Suprapubic skin (tissue), 3 donors: ENCODE measurements at regions not wholly inside any gene's neighbourhood (a gene's known extent, or its start where the extent isn't known, plus 50 kb on each side); places are given as distances from the start of the nearest gene placed in this dataset.

Experiments
- CTCF ChIP-seq, 2 donors: fragments of 200-600 bp in 1 of 2; fragments of 450-650 bp in 1 of 2; sonication (generic) in 1 of 2; IDR thresholded peaks; one replicate each; pipeline ENCODE4 v1.5.1; 2016 to 2019; ENCODE audit warnings: antibody characterized with exemption in 2 of 2, mild to moderate bottlenecking in 1 of 2, moderate library complexity in 1 of 2
- POLR2A ChIP-seq, 2 donors: fragments of 450-650 bp; IDR thresholded peaks; one replicate each; pipeline ENCODE4 v1.6.1; 2017; ENCODE audit warnings: antibody characterized with exemption in 2 of 2, mild to moderate bottlenecking in 2 of 2, moderate library complexity in 2 of 2

DNA sequence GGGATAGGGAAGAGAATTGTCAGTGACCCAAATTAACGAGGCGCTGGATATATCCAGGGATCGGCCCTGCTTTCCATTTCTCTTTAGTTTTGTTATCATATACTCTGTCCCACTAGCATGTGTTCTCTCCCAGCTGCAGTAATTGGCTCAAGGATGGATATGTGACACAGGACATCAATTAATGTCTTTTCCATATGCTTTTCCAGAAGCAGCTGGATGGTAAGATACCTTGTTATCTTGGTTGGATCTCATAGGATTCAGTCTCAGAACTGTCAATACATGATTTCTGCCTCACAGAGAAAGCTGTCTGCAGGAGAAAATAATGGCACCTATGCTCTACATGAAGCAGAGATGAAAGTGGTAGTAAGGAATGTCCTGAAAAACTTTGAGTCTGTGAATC is 157.1 kb upstream of the SPRY2 start:
- no peak for TF ChIP-seq CTCF (IDR thresholded peaks at IDR 0.05)
- no peak for TF ChIP-seq POLR2A (IDR thresholded peaks at IDR 0.05)
